ENCODE measurements at regions not wholly inside any gene's neighbourhood (a gene's known extent, or its start where the extent isn't known, plus 50 kb on each side); places are given as distances from the start of the nearest gene placed in this dataset.
"Not testable (repeated sequence)": the region's sequence is repeated elsewhere in the genome, so short reads cannot be mapped to it uniquely, and the experiment has no call there.

DNA sequence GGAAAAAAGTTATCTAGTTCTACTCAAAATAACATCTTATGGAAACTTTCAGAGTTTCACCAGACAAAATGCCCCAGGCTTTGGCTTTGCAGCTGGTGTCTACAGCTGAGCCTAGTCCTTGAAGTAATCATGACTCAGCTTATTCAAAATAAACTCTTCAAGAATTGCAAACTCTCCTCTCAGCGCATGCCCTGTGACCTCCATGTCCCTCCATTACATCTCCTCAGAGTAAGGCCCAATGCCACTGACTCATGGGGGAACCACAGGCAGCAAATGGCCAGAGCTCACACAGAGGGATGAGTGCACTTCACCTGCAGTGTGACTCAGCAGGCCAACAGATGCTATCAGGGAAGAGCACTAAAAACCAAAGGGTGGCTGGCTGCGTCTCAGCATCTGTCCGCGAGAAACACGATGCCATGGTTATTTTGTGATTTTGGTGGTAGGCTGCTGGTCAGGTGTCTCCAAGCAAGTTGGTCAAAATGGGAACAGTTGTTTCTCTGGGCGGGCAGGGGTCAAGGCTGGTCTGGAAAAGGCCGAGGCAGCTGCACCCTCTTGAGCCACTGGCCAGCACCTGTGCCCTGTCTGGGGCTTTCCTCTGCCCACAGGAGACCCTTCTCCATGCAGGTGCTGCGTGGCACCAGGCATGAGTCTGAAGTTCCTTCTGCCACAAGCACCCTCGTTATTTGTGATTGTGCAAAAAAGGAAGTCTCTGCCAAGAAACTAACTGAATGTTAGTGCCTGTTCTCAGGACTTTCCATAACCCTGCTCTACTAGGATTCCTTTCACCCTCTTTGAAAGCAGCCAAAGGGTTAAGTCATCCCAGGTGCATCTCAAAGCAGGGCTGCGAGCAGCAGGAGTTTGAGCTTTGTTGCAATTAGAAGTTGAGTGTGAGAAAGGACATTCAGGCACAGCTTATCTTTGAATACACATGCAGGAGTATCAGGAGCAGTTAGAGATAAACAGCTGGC lies 118.1 kb upstream of the PLGLB2 start:
- TF ChIP-seq POLR2A (IDR thresholded peaks at IDR 0.05; ENCODE audit: low read length); GATA1 (IDR thresholded peaks at IDR 0.05; ENCODE audit: low read depth, low read length): not testable (repeated sequence)
